GM13976 (cell line): ENCODE measurements at regions not wholly inside any gene's neighbourhood (a gene's known extent, or its start where the extent isn't known, plus 50 kb on each side); places are given as distances from the start of the nearest gene placed in this dataset.

Experiments
- DNase-seq: peaks from one replicate; pipeline ENCODE4 v3.0.0; 2012; ENCODE audit warnings: low spot score
- in situ Hi-C: fragments of 300-500 bp; cut with MboI; formaldehyde crosslinking; loops from one replicate; pipeline ENCODE4 v1.12.0; 2022; ENCODE audit warnings: low sequenced_read_pairs, mixed read lengths, inconsistent platforms; ENCODE audit not compliant: unreplicated experiment
- TF ChIP-seq, protein P1 (sequence below): IDR thresholded peaks from 2 replicates; pipeline ENCODE4 v1.5.1; 2012; ENCODE audit warnings: borderline replicate concordance, mild to moderate bottlenecking; ENCODE audit not compliant: insufficient read depth; ENCODE audit errors: extremely low read depth, missing control alignments, control extremely low read depth

DNA sequence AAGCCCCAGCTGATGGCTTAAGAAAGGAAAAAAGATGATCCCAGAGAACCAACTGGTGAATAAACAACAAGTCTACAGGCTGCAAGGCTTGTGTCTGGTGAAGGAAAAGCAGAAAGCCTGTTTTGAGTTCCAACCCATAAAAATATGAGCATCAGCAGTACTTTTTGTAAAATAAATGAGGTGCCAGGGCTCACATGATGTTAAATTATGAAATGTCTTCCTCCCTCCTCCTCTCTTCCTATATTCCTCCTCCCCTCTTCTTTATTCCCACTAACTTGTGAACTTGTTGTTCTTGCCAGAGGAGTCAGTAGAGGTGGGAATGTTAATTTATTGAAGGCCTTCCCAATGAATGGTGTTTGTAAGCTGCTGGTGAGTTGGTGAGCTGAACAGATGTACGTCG lies 212.2 kb upstream of the CDH11 start:
- in situ Hi-C loops: no loop called here
- TF ChIP-seq, protein P1, sequence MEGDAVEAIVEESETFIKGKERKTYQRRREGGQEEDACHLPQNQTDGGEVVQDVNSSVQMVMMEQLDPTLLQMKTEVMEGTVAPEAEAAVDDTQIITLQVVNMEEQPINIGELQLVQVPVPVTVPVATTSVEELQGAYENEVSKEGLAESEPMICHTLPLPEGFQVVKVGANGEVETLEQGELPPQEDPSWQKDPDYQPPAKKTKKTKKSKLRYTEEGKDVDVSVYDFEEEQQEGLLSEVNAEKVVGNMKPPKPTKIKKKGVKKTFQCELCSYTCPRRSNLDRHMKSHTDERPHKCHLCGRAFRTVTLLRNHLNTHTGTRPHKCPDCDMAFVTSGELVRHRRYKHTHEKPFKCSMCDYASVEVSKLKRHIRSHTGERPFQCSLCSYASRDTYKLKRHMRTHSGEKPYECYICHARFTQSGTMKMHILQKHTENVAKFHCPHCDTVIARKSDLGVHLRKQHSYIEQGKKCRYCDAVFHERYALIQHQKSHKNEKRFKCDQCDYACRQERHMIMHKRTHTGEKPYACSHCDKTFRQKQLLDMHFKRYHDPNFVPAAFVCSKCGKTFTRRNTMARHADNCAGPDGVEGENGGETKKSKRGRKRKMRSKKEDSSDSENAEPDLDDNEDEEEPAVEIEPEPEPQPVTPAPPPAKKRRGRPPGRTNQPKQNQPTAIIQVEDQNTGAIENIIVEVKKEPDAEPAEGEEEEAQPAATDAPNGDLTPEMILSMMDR: no peak
- DNase-seq: no peak

GRCh38 chr16:65333283-65333682 lies 211.4 kb upstream of the CDH11 start:
- in situ Hi-C loops: no loop called here
- TF ChIP-seq, protein P1: no peak
- no peak for DNase-seq

- TF ChIP-seq, protein P1: no peak
- in situ Hi-C loops: no loop called here
- no peak for DNase-seq
Measured at GRCh38 chr16:65327346-65327745, 205.5 kb upstream of the CDH11 start.

DNA sequence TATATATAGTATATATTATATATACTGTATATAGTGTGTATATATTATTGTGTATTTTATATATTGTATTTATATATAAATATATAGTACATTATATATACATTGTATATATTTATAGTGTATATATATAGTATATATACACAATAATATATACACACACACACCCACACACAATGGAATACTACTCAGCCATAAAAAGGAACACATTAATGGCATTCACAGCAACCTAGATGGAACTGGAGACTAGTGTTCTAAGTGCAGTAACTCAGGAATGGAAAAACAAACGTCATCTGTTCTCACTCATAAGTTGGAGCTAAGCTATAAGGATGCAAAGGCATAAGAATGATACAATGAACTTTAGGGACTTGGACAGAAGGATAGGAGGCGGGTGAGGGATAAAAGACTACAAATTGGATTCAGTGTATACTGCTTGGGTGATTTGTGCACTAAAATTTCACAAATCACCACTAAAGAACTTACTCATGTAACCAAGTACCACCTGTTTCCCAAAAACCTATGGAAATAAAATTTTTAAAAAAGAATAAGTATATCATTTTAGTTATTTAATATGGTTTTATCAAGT lies 201.9 kb upstream of the CDH11 start:
- in situ Hi-C loops: no loop called here
- TF ChIP-seq, protein P1: no peak
- DNase-seq: no peak

GRCh38 chr16:65319621-65320231 lies 197.9 kb upstream of the CDH11 start:
- DNase-seq: no peak

GRCh38 chr16:65318590-65319257 lies 196.9 kb upstream of the CDH11 start:
- DNase-seq: no peak
- in situ Hi-C loops: no loop called here
- TF ChIP-seq, protein P1: no peak

More at GRCh38 chr16:65319621-65320231, 197.9 kb upstream of the CDH11 start:
- in situ Hi-C loops: no loop called here
- TF ChIP-seq, protein P1: no peak
